ENCODE measurements at regions not wholly inside any gene's neighbourhood (a gene's known extent, or its start where the extent isn't known, plus 50 kb on each side); places are given as distances from the start of the nearest gene placed in this dataset.
"Not testable (repeated sequence)": the region's sequence is repeated elsewhere in the genome, so short reads cannot be mapped to it uniquely, and the experiment has no call there.

GRCh38 chr5:97563050-97563657 lies 380.1 kb upstream of the RIOK2 start:
- ChIA-PET CTCF (no interaction called here), POLR2A (no interaction called here)

GRCh38 chr5:97568382-97568781 lies 385.3 kb upstream of the RIOK2 start:
- POLR2A ChIA-PET = no interaction called here
- CTCF ChIA-PET = no interaction called here

GRCh38 chr5:97570242-97570641 lies 387.2 kb upstream of the RIOK2 start:
- CTCF ChIA-PET = no interaction called here
- POLR2A ChIA-PET = no interaction called here

GRCh38 chr5:97575322-97575721 lies 392.3 kb upstream of the RIOK2 start:
- POLR2A ChIA-PET = no interaction called here
- CTCF ChIA-PET = no interaction called here

- ChIA-PET CTCF (no interaction called here), POLR2A (no interaction called here)
Measured at GRCh38 chr5:97576956-97577355, 393.9 kb upstream of the RIOK2 start.

- POLR2A ChIA-PET, CTCF ChIA-PET: not testable (repeated sequence)
Measured at GRCh38 chr5:97579977-97580376, 396.9 kb upstream of the RIOK2 start.

GRCh38 chr5:97580746-97581145 lies 397.7 kb upstream of the RIOK2 start:
- ChIA-PET CTCF (no interaction called here), POLR2A (no interaction called here)

GRCh38 chr5:97591781-97592180 lies 408.7 kb upstream of the RIOK2 start:
- POLR2A ChIA-PET = no interaction called here

GRCh38 chr5:97600486-97600885 lies 417.4 kb upstream of the RIOK2 start:
- POLR2A ChIA-PET = no interaction called here
- CTCF ChIA-PET = no interaction called here

More at GRCh38 chr5:97591781-97592180, 408.7 kb upstream of the RIOK2 start:
- CTCF ChIA-PET = no interaction called here

- ChIA-PET CTCF (no interaction called here), POLR2A (no interaction called here)
Measured at GRCh38 chr5:97601651-97602050, 418.6 kb upstream of the RIOK2 start.

- POLR2A ChIA-PET = no interaction called here
- CTCF ChIA-PET = no interaction called here
Measured at GRCh38 chr5:97606531-97606930, 423.5 kb upstream of the RIOK2 start.

GRCh38 chr5:97608501-97608900 lies 425.5 kb upstream of the RIOK2 start:
- ChIA-PET CTCF (no interaction called here), POLR2A (no interaction called here)

- POLR2A ChIA-PET = no interaction called here
- CTCF ChIA-PET = no interaction called here
Measured at GRCh38 chr5:97618721-97619120, 435.7 kb upstream of the RIOK2 start.

GRCh38 chr5:97623441-97623840 lies 440.4 kb upstream of the RIOK2 start:
- CTCF ChIA-PET = no interaction called here
- POLR2A ChIA-PET = no interaction called here

GRCh38 chr5:97624886-97625285 lies 441.8 kb upstream of the RIOK2 start:
- POLR2A ChIA-PET = no interaction called here
- CTCF ChIA-PET = no interaction called here

GRCh38 chr5:97627272-97627671 lies 444.2 kb upstream of the RIOK2 start:
- CTCF ChIA-PET = no interaction called here
- POLR2A ChIA-PET = no interaction called here

- POLR2A ChIA-PET = no interaction called here
- CTCF ChIA-PET = no interaction called here
Measured at GRCh38 chr5:97628031-97628430, 445.0 kb upstream of the RIOK2 start.

- CTCF ChIA-PET = no interaction called here
- POLR2A ChIA-PET = no interaction called here
Measured at GRCh38 chr5:97628807-97629206, 445.8 kb upstream of the RIOK2 start.

GRCh38 chr5:97629276-97629675 lies 446.2 kb upstream of the RIOK2 start:
- CTCF ChIA-PET = no interaction called here

GRCh38 chr5:97635553-97635952 lies 452.5 kb upstream of the RIOK2 start:
- CTCF ChIA-PET = no interaction called here
- POLR2A ChIA-PET = no interaction called here

More at GRCh38 chr5:97629276-97629675, 446.2 kb upstream of the RIOK2 start:
- POLR2A ChIA-PET = no interaction called here

- POLR2A ChIA-PET = no interaction called here
- CTCF ChIA-PET = no interaction called here
Measured at GRCh38 chr5:97636766-97637165, 453.7 kb upstream of the RIOK2 start.

GRCh38 chr5:97641081-97641480 lies 458.0 kb upstream of the RIOK2 start:
- CTCF ChIA-PET = no interaction called here
- POLR2A ChIA-PET = interaction anchor here (0.6 kb wide), 1 partner anchor 1391 kb away, joined by 3 read pairs; no protein-coding TSS in a partner anchor

GRCh38 chr5:97644206-97644605 lies 461.2 kb upstream of the RIOK2 start:
- ChIA-PET CTCF (no interaction called here), POLR2A (no interaction called here)

Data from activated CD8-positive, alpha-beta memory T cell treated with anti-CD3 and anti-CD28 coated beads for 36 hours (primary cell).